Glutamatergic neuron (in vitro differentiated cells): ENCODE measurements at regions not wholly inside any gene's neighbourhood (a gene's known extent, or its start where the extent isn't known, plus 50 kb on each side); places are given as distances from the start of the nearest gene placed in this dataset.

Experiments
- DNase-seq: peaks from one replicate; pipeline ENCODE4 v3.0.0; 2022
- H3K27ac Mint-ChIP-seq: one replicate; pipeline ENCODE4 v1.8.0; 2020; ENCODE audit warnings: mild to moderate bottlenecking, mixed read lengths, inconsistent platforms; ENCODE audit not compliant: unreplicated experiment
- H3K27me3 Mint-ChIP-seq: one replicate; pipeline ENCODE4 v1.8.0; 2020; ENCODE audit warnings: mild to moderate bottlenecking, moderate library complexity, mixed read lengths, inconsistent platforms; ENCODE audit not compliant: unreplicated experiment
- H3K36me3 Mint-ChIP-seq: one replicate; pipeline ENCODE4 v1.8.0; 2020; ENCODE audit warnings: mild to moderate bottlenecking, mixed read lengths, inconsistent platforms; ENCODE audit not compliant: unreplicated experiment
- H3K4me1 Mint-ChIP-seq: one replicate; pipeline ENCODE4 v1.8.0; 2020; ENCODE audit warnings: mild to moderate bottlenecking, low read depth, mixed read lengths, inconsistent platforms; ENCODE audit not compliant: unreplicated experiment
- H3K4me3 Mint-ChIP-seq: one replicate; pipeline ENCODE4 v1.8.0; 2020; ENCODE audit warnings: mild to moderate bottlenecking, mixed read lengths, inconsistent platforms; ENCODE audit not compliant: unreplicated experiment
- H3K9me3 Mint-ChIP-seq: one replicate; pipeline ENCODE4 v1.8.0; 2020; ENCODE audit warnings: mild to moderate bottlenecking, moderate library complexity, mixed read lengths, inconsistent platforms; ENCODE audit not compliant: unreplicated experiment
- TF ChIP-seq, protein P1 (sequence below): fragments of 200-600 bp; sonication (generic); IDR thresholded peaks from one replicate; pipeline ENCODE4 v1.5.0; 2021; ENCODE audit not compliant: partially characterized antibody, unreplicated experiment

DNA sequence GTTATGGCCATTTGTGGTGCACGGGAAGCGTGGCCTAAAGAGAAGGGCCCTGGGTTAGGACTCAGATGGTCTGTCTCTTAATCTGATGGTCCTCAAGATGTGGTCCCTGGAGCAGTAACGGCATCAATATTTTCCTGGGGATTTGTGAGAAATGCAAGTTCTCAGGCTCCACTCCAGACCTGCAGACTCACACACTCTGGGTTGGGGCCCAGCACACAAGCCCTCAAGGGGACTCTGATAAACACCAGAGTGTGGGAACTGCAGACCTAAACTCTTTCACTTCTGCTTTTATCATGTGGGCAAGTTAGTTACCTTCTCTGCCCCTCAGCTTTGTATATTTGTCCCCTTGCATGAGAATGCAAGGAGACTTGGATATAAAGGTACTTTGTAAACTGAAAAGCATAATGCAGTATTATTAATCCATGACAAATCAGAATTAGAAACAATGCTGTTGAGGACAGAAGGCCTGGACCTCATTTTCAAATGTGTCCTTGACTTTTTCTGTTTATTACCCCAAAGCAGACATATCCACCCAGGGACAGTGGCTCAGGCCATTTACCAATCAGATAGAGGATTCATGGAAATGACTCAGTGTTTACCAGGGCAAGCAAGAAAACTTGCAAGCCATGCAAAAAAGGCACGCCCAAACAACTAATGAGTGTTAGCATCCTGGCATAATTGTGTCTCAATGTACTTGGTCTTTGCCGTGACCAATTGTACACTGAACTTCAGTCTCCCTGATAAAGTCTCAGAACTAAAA, 157.0 kb downstream of the ASCL1 start:
- H3K36me3 Mint-ChIP-seq = no peaks in the 10 kb centered on the region
- no peaks in the 10 kb centered on the region for H3K4me1 Mint-ChIP-seq
- no peak overlapping the region for H3K4me3 Mint-ChIP-seq
- no peaks in the 10 kb centered on the region for H3K9me3 Mint-ChIP-seq
- H3K27ac Mint-ChIP-seq = no peak overlapping the region
- TF ChIP-seq, protein P1, sequence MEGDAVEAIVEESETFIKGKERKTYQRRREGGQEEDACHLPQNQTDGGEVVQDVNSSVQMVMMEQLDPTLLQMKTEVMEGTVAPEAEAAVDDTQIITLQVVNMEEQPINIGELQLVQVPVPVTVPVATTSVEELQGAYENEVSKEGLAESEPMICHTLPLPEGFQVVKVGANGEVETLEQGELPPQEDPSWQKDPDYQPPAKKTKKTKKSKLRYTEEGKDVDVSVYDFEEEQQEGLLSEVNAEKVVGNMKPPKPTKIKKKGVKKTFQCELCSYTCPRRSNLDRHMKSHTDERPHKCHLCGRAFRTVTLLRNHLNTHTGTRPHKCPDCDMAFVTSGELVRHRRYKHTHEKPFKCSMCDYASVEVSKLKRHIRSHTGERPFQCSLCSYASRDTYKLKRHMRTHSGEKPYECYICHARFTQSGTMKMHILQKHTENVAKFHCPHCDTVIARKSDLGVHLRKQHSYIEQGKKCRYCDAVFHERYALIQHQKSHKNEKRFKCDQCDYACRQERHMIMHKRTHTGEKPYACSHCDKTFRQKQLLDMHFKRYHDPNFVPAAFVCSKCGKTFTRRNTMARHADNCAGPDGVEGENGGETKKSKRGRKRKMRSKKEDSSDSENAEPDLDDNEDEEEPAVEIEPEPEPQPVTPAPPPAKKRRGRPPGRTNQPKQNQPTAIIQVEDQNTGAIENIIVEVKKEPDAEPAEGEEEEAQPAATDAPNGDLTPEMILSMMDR = no peak
- no peaks in the 10 kb centered on the region for H3K27me3 Mint-ChIP-seq
- DNase-seq = no peak

DNA sequence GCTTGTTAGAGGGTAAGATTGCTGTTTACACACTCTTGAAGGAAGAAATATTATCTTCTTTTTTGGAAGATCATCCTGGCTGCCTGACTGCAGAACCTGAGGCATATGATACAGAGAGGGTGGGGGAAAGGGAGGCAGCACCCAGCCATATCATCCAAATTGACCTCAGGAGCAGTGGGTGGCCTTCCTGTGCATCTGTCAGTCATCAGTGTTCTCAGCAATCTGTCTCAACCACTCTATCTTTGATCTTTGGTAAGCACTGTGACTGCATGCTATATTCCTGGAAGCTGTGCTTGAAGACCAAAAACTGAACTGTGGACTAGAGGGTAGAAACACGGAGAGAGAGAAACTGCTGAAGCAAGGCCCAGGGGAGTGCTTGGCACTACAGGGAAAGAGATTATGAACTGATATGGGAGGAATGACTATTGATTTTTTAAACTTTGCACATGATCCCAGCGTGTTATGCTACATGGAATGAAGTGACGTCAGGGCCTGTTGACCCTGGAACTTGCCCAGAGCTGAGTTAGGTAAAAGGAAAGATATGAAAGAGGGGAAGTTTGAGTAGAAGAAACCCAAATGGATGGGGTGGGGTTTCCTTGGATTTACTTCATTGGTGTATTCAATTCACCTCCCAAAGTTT, 171.5 kb downstream of the ASCL1 start:
- peaks cover 10% of the 10 kb centered on the region for H3K4me1 Mint-ChIP-seq
- TF ChIP-seq, protein P1 = no peak
- peaks cover 13% of the 10 kb centered on the region for H3K36me3 Mint-ChIP-seq
- no peak overlapping the region for H3K4me3 Mint-ChIP-seq
- peaks cover 3% of the 10 kb centered on the region for H3K27me3 Mint-ChIP-seq
- DNase-seq = no peak
- no peak overlapping the region for H3K27ac Mint-ChIP-seq
- H3K9me3 Mint-ChIP-seq = peaks cover 2% of the 10 kb centered on the region

DNA sequence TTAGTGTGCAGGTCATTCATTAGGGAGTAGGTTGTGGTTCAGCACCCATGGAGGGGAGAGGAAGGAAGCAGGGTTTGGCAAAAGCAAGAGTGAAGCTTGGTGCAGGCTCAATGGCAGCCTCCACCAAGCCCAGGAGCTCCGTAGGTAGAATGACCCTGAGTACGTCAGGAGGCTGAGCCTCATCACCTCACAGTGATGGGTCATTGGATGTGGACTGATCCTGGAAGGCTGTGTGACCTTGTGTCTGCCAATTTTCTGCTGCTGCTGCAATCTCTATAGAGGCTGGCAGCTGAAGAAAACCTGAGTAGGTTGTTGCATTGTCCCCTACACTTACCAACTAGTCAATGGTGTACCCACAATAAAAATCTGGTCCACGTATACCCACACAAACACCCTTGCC, 173.1 kb downstream of the ASCL1 start:
- H3K36me3 Mint-ChIP-seq = peaks cover 22% of the 10 kb centered on the region
- H3K4me3 Mint-ChIP-seq = no peak overlapping the region
- no peak for DNase-seq
- peaks cover 3% of the 10 kb centered on the region for H3K27me3 Mint-ChIP-seq
- peaks cover 4% of the 10 kb centered on the region for H3K9me3 Mint-ChIP-seq
- TF ChIP-seq, protein P1 = no peak
- H3K4me1 Mint-ChIP-seq = peaks cover 10% of the 10 kb centered on the region
- no peak overlapping the region for H3K27ac Mint-ChIP-seq

DNA sequence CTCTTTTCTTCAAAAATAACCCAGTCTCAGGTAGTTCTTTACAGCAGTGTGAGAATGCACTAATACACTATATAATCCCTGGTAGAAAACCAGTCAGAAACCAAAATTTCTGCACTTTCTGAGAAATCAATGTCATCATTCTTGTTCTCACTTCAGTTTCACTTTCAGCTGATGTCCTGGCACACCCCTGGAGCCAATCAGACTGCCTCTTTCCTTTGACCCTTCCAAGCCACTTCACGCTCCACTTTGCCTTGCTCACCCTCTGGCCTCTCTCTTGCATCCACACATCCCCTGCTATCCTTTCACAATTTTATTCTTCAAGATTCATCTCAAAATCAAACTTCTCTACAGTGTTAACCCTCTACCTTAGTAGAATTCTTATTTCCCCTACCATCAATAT, 181.1 kb downstream of the ASCL1 start:
- no peak overlapping the region for H3K4me3 Mint-ChIP-seq
- H3K36me3 Mint-ChIP-seq = peaks cover 15% of the 10 kb centered on the region
- no peaks in the 10 kb centered on the region for H3K27me3 Mint-ChIP-seq
- TF ChIP-seq, protein P1 = no peak
- H3K9me3 Mint-ChIP-seq = peaks cover 3% of the 10 kb centered on the region
- H3K4me1 Mint-ChIP-seq = peaks cover 14% of the 10 kb centered on the region
- H3K27ac Mint-ChIP-seq = no peak overlapping the region
- DNase-seq = no peak

DNA sequence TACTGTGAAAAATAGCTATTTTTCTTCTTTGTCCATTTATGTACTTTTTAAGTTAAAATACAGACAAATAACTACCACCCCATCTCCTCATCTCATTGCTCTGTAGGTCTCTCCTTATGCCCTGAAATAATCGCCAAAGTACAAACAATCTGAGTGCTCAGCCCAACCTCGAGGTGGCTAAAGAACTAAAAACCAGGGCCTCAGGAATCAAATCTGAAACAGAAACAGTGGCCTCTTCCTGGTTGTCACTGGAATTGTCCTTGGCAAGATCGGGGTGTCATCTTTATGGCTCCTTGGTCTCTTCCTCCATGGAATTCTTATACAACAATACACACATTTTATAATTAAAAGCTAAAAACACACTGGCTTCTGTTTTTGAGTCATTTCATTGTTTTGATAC, 182.4 kb downstream of the ASCL1 start:
- Mint-ChIP-seq H3K36me3 (peaks cover 5% of the 10 kb centered on the region), H3K9me3 (peaks cover 3% of the 10 kb centered on the region), H3K27ac (peak overlapping the region; percentile 54), H3K4me3 (no peak overlapping the region), H3K27me3 (no peaks in the 10 kb centered on the region), H3K4me1 (peaks cover 14% of the 10 kb centered on the region)
- no peak for DNase-seq
- TF ChIP-seq, protein P1 = no peak
